Upper lobe of left lung (tissue), 4 donors: ENCODE measurements at regions not wholly inside any gene's neighbourhood (a gene's known extent, or its start where the extent isn't known, plus 50 kb on each side); places are given as distances from the start of the nearest gene placed in this dataset.

Source experiments
- CTCF ChIP-seq, 6 experiments: fragments of 450-650 bp in 4 of 6; fragments of 200-600 bp in 2 of 6; sonication (generic) in 2 of 6; IDR thresholded peaks; one replicate each; pipeline ENCODE4 v1.5.1; 2016 to 2019; ENCODE audit warnings: antibody characterized with exemption in 6 of 6
- EP300 ChIP-seq, 4 donors: sonication (generic); formaldehyde crosslinking; IDR thresholded peaks; one replicate each; pipeline ENCODE4 v1.5.1; 2017; ENCODE audit warnings: antibody characterized with exemption in 4 of 4, control low read depth in 2 of 4
- POLR2A ChIP-seq, 4 donors: fragments of 450-650 bp; IDR thresholded peaks; one replicate each; pipeline ENCODE4 v1.5.1; 2016 to 2017; ENCODE audit warnings: antibody characterized with exemption in 4 of 4, mild to moderate bottlenecking in 2 of 4
- POLR2AphosphoS5 ChIP-seq, 2 donors: sonication (generic); formaldehyde crosslinking; IDR thresholded peaks; one replicate each; pipeline ENCODE4 v1.5.1; 2017; ENCODE audit warnings: antibody characterized with exemption in 2 of 2

DNA sequence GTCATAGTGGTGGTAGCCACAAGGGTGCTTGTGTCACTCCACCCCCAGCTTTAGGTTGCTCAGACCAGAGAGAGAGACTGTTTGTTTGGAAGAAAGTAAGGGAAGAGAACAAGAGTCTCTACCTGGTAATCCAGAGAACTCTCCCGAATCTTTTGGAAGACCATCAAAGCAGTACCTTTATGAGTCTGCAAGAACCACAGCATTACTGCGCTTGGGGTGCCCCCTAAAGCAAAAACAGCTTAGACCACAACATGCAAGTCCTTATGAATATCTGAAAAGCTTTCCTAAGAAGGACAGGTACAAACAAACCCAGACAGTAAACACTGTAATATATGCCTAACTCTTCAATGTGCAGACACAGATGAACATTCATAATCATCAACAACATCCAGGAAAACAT lies 1398.6 kb upstream of the C9orf72 start:
- TF ChIP-seq CTCF (IDR thresholded peaks at IDR 0.05) = no peak
- no peak for TF ChIP-seq POLR2A (IDR thresholded peaks at IDR 0.05)
- no peak for TF ChIP-seq EP300 (IDR thresholded peaks at IDR 0.05)
- no peak for TF ChIP-seq POLR2AphosphoS5 (IDR thresholded peaks at IDR 0.05)
